Glomerular visceral epithelial cell (primary cell): ENCODE measurements at regions not wholly inside any gene's neighbourhood (a gene's known extent, or its start where the extent isn't known, plus 50 kb on each side); places are given as distances from the start of the nearest gene placed in this dataset.
"Not testable (repeated sequence)": the region's sequence is repeated elsewhere in the genome, so short reads cannot be mapped to it uniquely, and the experiment has no call there.

ENCODE experiments used
- DNase-seq: peaks from one replicate; pipeline ENCODE4 v3.0.0-alpha.2; 2016; ENCODE audit errors: extremely low spot score

DNA sequence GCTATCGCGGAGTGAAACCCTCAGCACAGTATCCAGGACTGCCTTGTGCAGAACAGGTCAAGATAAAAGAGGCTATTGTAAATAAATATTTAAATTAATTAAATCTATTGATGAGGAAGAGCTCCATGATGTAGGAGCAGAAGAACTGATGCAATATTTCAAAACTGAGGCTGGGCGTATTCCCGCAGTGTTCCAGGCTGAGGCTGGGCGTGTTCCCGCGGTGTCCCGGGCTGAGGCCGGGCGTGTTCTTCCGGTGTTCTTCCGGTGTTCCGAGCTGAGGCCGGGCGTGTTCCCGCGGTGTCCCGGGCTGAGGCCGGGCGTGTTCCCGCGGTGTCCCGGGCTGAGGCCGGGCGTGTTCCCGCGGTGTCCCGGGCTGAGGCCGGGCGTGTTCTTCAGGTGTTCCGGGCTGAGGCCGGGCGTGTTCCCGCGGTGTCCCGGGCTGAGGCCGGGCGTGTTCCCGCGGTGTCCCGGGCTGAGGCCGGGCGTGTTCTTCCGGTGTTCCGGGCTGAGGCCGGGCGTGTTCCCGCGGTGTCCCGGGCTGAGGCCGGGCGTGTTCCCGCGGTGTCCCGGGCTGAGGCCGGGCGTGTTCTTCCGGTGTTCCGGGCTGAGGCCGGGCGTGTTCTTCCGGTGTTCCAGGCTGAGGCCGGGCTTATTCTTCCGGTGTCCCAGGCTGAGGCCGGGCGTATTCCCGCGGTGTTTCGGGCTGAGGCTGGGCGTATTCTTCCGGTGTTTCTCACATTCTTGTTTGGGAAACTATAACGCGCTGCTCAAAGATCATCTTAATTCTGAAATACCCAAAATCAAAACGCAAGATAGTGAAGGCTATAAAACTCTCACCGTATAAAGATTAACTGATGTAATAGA is 130.1 kb upstream of the FRG1 start:
- DNase-seq: not testable (repeated sequence)

GRCh38 chr4:189815404-189816192 is 125.1 kb upstream of the FRG1 start:
- no peak for DNase-seq

GRCh38 chr4:189822326-189822725 is 118.3 kb upstream of the FRG1 start:
- no peak for DNase-seq

GRCh38 chr4:189823591-189823990 is 117.1 kb upstream of the FRG1 start:
- no peak for DNase-seq

DNA sequence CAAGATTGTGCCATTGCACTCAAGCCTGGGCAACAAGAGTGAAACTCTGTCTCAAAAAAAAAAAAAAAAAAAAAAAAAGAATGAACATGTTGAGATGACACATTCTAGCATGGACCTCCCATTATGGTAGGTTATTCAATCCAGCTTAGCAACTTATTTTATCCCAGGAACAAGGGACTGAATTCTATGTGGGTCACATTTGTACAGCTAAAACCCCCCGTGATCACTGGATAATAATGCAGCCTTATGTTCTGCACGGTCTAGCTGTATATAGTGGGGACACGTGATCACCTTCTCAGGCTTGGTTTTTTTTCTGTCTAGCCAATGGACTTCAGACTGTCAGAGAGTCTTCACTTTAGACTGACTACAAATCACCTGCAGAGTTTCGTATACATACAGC is 115.2 kb upstream of the FRG1 start:
- no peak for DNase-seq

DNA sequence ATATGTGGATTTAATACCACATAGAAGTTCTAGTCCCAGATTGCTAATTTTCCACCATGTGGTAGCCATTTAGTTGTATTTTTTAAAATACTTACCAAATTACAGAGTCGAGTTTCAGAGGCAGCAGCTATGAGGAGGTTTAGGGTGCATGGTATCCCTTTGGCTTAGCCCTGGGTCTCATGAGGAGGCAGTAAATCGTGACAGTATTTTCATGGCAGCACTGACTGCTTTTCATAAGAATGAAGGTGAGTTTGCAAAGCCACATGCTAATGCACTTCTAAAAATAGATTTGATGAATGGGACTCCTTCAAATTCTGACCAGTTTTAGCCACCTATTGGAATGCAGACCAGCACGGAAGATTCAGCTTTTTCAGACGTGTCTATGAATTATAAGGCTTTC is 114.0 kb upstream of the FRG1 start:
- DNase-seq: no peak

DNA sequence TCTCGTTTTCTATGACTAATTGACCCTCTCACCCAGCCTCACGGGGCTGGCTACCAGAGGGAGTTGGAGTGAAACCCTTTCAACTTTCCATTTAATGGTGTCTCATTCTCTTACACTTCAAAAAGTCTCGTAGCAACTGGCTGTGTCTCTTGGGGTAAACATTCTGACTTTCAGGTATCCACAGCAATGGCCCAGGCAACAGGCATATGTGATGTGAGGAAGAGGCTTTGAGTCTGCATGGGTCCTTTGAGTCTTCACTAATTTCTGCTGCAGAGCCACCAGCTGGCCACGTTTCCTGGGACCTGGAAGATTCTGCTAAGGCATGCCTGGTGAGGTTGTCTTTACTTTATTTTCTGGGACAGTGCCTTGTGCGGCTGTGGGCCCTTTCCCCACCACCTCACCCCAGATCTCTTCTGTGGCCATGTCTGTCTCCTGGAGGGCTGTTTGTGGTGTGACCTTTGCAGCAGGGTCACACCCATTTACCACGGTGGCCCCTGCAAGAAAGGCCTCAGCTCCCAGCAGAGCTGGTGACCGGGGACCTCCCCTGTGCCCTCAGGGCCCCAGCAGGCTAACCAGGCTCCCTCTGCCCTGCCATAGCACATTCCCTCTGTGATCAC is 112.5 kb upstream of the FRG1 start:
- no peak for DNase-seq

DNA sequence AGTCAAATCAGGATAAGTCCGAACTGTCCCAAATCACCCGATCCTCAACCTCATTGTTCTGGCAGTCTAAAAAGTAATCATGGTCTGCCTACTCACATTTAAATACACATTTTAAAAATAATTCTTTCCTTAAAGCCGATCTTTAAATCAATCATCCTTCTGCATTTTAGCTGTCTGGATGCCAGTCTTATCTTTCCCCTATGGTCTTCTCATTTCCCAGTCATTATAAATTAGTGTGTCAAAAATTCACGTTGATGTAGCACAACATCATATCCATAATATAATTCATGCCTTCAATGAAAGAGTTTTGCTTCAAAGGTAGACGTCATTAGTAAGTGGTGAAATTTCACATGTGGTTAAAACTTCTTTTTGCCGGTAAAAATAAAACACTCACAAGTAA is 108.1 kb upstream of the FRG1 start:
- DNase-seq: no peak

GRCh38 chr4:189834616-189835015 is 106.1 kb upstream of the FRG1 start:
- no peak for DNase-seq

GRCh38 chr4:189835505-189835904 is 105.2 kb upstream of the FRG1 start:
- no peak for DNase-seq

- no peak for DNase-seq
These were observed 103.2 kb upstream of the FRG1 start for GRCh38 chr4:189837471-189837870.

- DNase-seq: no peak
These were observed 101.7 kb upstream of the FRG1 start for GRCh38 chr4:189838821-189839497.

GRCh38 chr4:189840356-189840755 is 100.3 kb upstream of the FRG1 start:
- DNase-seq: no peak

- DNase-seq: no peak
These were observed 97.2 kb upstream of the FRG1 start for GRCh38 chr4:189843413-189844009.

- DNase-seq: no peak
These were observed 95.4 kb upstream of the FRG1 start for GRCh38 chr4:189845145-189845846.

DNA sequence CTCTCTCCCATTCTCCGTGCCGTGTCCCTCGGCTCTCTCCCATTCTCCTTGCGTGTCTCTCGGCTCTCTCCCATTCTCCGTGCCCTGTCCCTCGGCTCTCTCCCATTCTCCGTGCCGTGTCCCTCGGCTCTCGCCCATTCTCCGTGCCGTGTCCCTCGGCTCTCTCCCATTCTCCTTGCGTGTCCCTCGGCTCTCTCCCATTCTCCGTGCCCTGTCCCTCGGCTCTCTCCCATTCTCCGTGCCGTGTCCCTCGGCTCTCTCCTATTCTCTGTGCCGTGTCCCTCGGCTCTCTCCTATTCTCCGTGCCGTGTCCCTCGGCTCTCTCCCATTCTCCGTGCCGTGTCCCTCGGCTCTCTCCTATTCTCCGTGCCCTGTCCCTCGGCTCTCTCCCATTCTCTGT is 94.6 kb upstream of the FRG1 start:
- DNase-seq: not testable (repeated sequence)

DNA sequence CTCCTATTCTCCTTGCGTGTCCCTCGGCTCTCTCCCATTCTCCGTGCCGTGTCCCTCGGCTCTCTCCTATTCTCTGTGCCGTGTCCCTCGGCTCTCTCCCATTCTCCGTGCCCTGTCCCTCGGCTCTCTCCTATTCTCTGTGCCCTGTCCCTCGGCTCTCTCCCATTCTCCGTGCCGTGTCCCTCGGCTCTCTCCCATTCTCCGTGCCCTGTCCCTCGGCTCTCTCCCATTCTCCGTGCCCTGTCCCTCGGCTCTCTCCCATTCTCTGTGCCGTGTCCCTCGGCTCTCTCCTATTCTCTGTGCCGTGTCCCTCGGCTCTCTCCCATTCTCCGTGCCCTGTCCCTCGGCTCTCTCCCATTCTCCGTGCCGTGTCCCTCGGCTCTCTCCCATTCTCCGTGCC is 94.1 kb upstream of the FRG1 start:
- DNase-seq: not testable (repeated sequence)

DNA sequence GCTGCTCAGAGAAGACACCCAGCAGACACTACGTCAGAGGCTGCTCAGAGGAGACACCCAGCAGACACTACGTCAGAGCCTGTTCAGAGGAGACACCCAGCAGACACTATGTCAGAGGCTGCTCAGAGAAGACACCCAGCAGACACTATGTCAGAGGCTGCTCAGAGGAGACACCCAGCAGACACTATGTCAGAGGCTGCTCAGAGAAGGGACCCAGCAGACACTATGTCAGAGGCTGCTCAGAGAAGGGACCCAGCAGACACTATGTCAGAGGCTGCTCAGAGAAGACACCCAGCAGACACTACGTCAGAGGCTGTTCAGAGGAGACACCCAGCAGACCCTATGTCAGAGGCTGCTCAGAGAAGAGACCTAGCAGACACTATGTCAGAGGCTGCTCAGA is 92.0 kb upstream of the FRG1 start:
- not testable (repeated sequence) for DNase-seq

DNA sequence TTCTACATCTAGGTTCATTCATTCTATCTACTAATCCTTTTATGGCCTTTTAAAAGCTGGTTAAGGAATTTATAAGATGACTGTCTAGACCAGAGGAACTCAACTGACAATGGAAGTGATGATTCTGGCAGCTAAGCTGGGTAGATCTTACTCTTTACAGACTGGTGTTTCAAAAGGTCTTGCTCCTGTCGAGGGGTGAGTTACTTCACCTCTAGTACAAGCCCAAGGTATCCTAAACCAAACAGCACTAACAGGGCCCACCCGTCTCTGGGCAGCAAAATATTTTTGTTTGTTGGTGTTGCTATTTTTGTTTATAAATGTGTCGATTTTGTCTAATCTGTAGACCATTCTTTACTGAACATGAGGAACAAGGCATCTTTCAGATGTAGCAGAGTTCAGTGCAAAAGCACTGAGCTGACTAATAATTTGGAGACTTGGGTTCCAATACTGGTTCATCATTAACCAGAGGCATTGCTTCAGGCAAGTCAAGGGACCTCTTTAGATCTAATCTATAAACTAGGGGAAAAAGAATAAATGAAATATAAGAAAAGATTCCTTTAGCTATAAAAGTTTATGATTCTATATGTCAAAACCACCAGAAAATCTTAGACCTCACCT is 90.3 kb upstream of the FRG1 start:
- no peak for DNase-seq

DNA sequence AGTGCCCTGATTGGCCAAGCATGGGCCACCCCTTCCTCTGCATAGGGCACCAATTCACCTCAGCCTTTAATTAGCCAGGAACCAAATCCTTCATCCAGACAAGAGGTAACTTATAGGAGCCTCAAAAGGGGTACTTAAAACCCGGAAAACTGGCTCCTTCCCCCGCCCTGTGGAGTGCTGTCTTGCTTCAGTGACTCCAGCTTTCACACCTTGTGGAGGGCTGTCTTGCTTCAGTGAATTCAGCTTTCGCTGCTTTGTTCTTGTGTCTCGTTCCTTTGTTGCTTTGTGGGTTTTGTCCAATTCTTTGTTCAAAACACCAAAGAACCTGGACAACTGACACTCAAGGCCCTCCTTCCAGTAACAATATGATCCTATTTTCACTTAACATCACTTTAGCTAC is 82.2 kb upstream of the FRG1 start:
- DNase-seq: no peak

DNA sequence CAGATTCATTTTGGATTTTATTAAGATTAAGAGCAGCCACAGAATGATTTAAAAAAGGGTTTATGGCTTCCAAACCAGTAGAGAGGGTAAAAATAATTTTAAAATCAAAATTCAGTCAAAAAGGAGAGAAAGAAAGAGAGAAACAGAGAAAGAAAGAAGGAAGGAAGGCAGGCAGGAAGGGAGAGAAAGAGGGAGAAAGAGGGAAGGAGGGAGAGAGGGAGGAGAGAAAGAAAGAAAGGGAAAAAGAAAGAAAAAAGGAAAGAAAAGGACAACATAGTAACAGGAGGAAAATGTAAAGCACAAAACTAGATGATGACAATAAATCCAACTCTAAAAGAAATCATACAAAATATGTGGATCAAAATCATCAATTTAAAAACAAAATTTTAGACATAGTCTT is 79.6 kb upstream of the FRG1 start:
- no peak for DNase-seq
